Nephron progenitor cell (in vitro differentiated cells): ENCODE measurements at regions not wholly inside any gene's neighbourhood (a gene's known extent, or its start where the extent isn't known, plus 50 kb on each side); places are given as distances from the start of the nearest gene placed in this dataset.

ENCODE experiments used
- DNase-seq: peaks from one replicate; pipeline ENCODE4 v3.0.0; 2021
- H3K27ac Mint-ChIP-seq: 2 replicates; pipeline ENCODE4 v1.8.0; 2021; ENCODE audit warnings: mild to moderate bottlenecking, moderate library complexity, mixed read lengths
- H3K27me3 Mint-ChIP-seq: 2 replicates; pipeline ENCODE4 v1.8.0; 2021; ENCODE audit warnings: mild to moderate bottlenecking, low read depth, mixed read lengths; ENCODE audit not compliant: poor library complexity
- H3K36me3 Mint-ChIP-seq: 2 replicates; pipeline ENCODE4 v1.8.0; 2021; ENCODE audit warnings: low read depth, mixed read lengths
- H3K4me1 Mint-ChIP-seq: 2 replicates; pipeline ENCODE4 v1.8.0; 2021; ENCODE audit warnings: mixed read lengths
- H3K4me3 Mint-ChIP-seq: 2 replicates; pipeline ENCODE4 v1.8.0; 2021; ENCODE audit warnings: mild to moderate bottlenecking, moderate library complexity, mixed read lengths
- H3K9me3 Mint-ChIP-seq: 2 replicates; pipeline ENCODE4 v1.8.0; 2021; ENCODE audit warnings: mild to moderate bottlenecking, moderate library complexity, mixed read lengths
- CTCF ChIP-seq: fragments of 200-600 bp; sonication (generic); IDR thresholded peaks from 2 replicates; pipeline ENCODE4 v1.5.0; 2021; ENCODE audit warnings: antibody characterized with exemption

GRCh38 chr6:25083784-25084507 lies 148.2 kb upstream of the RIPOR2 start:
- H3K4me1 Mint-ChIP-seq = no peaks in the 10 kb centered on the region
- no peaks in the 10 kb centered on the region for H3K9me3 Mint-ChIP-seq
- no peaks in the 10 kb centered on the region for H3K36me3 Mint-ChIP-seq
- H3K4me3 Mint-ChIP-seq = no peak overlapping the region
- H3K27ac Mint-ChIP-seq = no peak overlapping the region
- no peak for TF ChIP-seq CTCF
- DNase-seq = no peak
- H3K27me3 Mint-ChIP-seq = no peaks in the 10 kb centered on the region

GRCh38 chr6:25084508-25084833 lies 148.7 kb upstream of the RIPOR2 start:
- Mint-ChIP-seq H3K27me3 (peaks cover 1% of the 10 kb centered on the region), H3K4me1 (no peaks in the 10 kb centered on the region), H3K9me3 (no peaks in the 10 kb centered on the region), H3K27ac (no peak overlapping the region), H3K36me3 (no peaks in the 10 kb centered on the region), H3K4me3 (no peak overlapping the region)
- no peak for DNase-seq
- TF ChIP-seq CTCF = no peak

- no peak overlapping the region for H3K4me3 Mint-ChIP-seq
- DNase-seq = no peak
- no peaks in the 10 kb centered on the region for H3K9me3 Mint-ChIP-seq
- H3K4me1 Mint-ChIP-seq = no peaks in the 10 kb centered on the region
- TF ChIP-seq CTCF = no peak
- H3K27me3 Mint-ChIP-seq = peaks cover 5% of the 10 kb centered on the region
- no peaks in the 10 kb centered on the region for H3K36me3 Mint-ChIP-seq
- no peak overlapping the region for H3K27ac Mint-ChIP-seq
Measured at GRCh38 chr6:25085756-25086155, 150.0 kb upstream of the RIPOR2 start.

GRCh38 chr6:25086500-25087091 lies 150.8 kb upstream of the RIPOR2 start:
- no peaks in the 10 kb centered on the region for H3K4me1 Mint-ChIP-seq
- TF ChIP-seq CTCF = no peak
- H3K4me3 Mint-ChIP-seq = no peak overlapping the region
- H3K27ac Mint-ChIP-seq = no peak overlapping the region
- no peaks in the 10 kb centered on the region for H3K36me3 Mint-ChIP-seq
- no peaks in the 10 kb centered on the region for H3K9me3 Mint-ChIP-seq
- peaks cover 5% of the 10 kb centered on the region for H3K27me3 Mint-ChIP-seq
- no peak for DNase-seq

GRCh38 chr6:25088513-25088912 lies 152.8 kb upstream of the RIPOR2 start:
- Mint-ChIP-seq H3K9me3 (no peaks in the 10 kb centered on the region), H3K4me3 (no peak overlapping the region), H3K27ac (no peak overlapping the region), H3K4me1 (no peaks in the 10 kb centered on the region), H3K36me3 (no peaks in the 10 kb centered on the region), H3K27me3 (peaks cover 14% of the 10 kb centered on the region)
- no peak for DNase-seq
- no peak for TF ChIP-seq CTCF

GRCh38 chr6:25089442-25089841 lies 153.7 kb upstream of the RIPOR2 start:
- no peak overlapping the region for H3K4me3 Mint-ChIP-seq
- no peak overlapping the region for H3K27ac Mint-ChIP-seq
- no peaks in the 10 kb centered on the region for H3K9me3 Mint-ChIP-seq
- no peak for TF ChIP-seq CTCF
- no peaks in the 10 kb centered on the region for H3K4me1 Mint-ChIP-seq
- H3K36me3 Mint-ChIP-seq = no peaks in the 10 kb centered on the region
- peaks cover 14% of the 10 kb centered on the region for H3K27me3 Mint-ChIP-seq
- DNase-seq = no peak
